HL-60 (cell line): ENCODE measurements at regions not wholly inside any gene's neighbourhood (a gene's known extent, or its start where the extent isn't known, plus 50 kb on each side); places are given as distances from the start of the nearest gene placed in this dataset.
"Not testable (repeated sequence)": the region's sequence is repeated elsewhere in the genome, so short reads cannot be mapped to it uniquely, and the experiment has no call there.

ENCODE experiments used
- DNase-seq, 2 experiments: peaks; one replicate each; pipeline ENCODE4 v3.0.0-alpha.2; 2010 to 2020; ENCODE audit warnings: low read depth in 1 of 2, low spot score in 1 of 2
- H3K27ac ChIP-seq: fragments of 250-450 bp; sonication (Bioruptor Pico); replicated peaks from 2 replicates; pipeline ENCODE4 v1.5.1; 2020; ENCODE audit warnings: mild to moderate bottlenecking, moderate library complexity
- H3K27me3 ChIP-seq: fragments of 250-450 bp; sonication (Bioruptor Pico); 2 replicates; pipeline ENCODE4 v1.5.1; 2021; ENCODE audit warnings: mild to moderate bottlenecking, moderate library complexity; ENCODE audit not compliant: insufficient read depth, poor library complexity, severe bottlenecking
- H3K4me3 ChIP-seq: replicated peaks from 2 replicates; pipeline ENCODE4 v1.5.1; 2011; ENCODE audit warnings: mild to moderate bottlenecking, control low read depth, low read length; ENCODE audit not compliant: insufficient read depth
- CTCF ChIP-seq: IDR thresholded peaks from one replicate; pipeline ENCODE4 v1.5.1; 2011; ENCODE audit warnings: low read length, control low read depth, inconsistent platforms; ENCODE audit not compliant: insufficient read depth
- GABPA ChIP-seq: IDR thresholded peaks from 2 replicates; pipeline ENCODE4 v1.6.1; 2012; ENCODE audit warnings: low read depth
- POLR2AphosphoS5 ChIP-seq: IDR thresholded peaks from 2 replicates; pipeline ENCODE4 v1.6.1; 2012; ENCODE audit warnings: low read depth
- REST ChIP-seq: IDR thresholded peaks from 2 replicates; pipeline ENCODE4 v1.6.1; 2012; ENCODE audit warnings: low read depth; ENCODE audit not compliant: insufficient replicate concordance
- SPI1 ChIP-seq: IDR thresholded peaks from 2 replicates; pipeline ENCODE4 v1.6.1; 2012; ENCODE audit warnings: low read depth, mild to moderate bottlenecking, borderline replicate concordance

- TF ChIP-seq CTCF (no peak), POLR2AphosphoS5 (no peak), REST (no peak), SPI1 (no peak), GABPA (no peak)
- Histone ChIP-seq H3K4me3 (no peak overlapping the region), H3K27ac (no peak overlapping the region), H3K27me3 (no peaks in the 10 kb centered on the region)
- DNase-seq = no peak
These were observed 53.5 kb downstream of the FSCB start for GRCh38 chr14:44453433-44454171.

GRCh38 chr14:44450232-44450631 lies 56.9 kb downstream of the FSCB start:
- not testable (repeated sequence) for H3K4me3 ChIP-seq, H3K27ac ChIP-seq

GRCh38 chr14:44449680-44450079 lies 57.4 kb downstream of the FSCB start:
- no peak for DNase-seq
- TF ChIP-seq GABPA (no peak), SPI1 (no peak), CTCF (no peak), REST (no peak), POLR2AphosphoS5 (no peak)
- H3K27ac ChIP-seq = no peak overlapping the region

More at GRCh38 chr14:44450232-44450631, 56.9 kb downstream of the FSCB start:
- DNase-seq, H3K27me3 ChIP-seq: not testable (repeated sequence)

GRCh38 chr14:44448951-44449358 lies 58.1 kb downstream of the FSCB start:
- no peak for TF ChIP-seq POLR2AphosphoS5
- no peak for TF ChIP-seq REST
- TF ChIP-seq GABPA = no peak
- TF ChIP-seq SPI1 = no peak
- no peak for TF ChIP-seq CTCF
- Histone ChIP-seq H3K27ac (no peak overlapping the region), H3K4me3 (no peak overlapping the region), H3K27me3 (no peaks in the 10 kb centered on the region)
- DNase-seq = no peak

More at GRCh38 chr14:44449680-44450079, 57.4 kb downstream of the FSCB start:
- H3K4me3 ChIP-seq = no peak overlapping the region
- no peaks in the 10 kb centered on the region for H3K27me3 ChIP-seq
